Fibroblast of the aortic adventitia (primary cell): ENCODE measurements at regions not wholly inside any gene's neighbourhood (a gene's known extent, or its start where the extent isn't known, plus 50 kb on each side); places are given as distances from the start of the nearest gene placed in this dataset.

ENCODE experiments used
- DNase-seq: peaks from one replicate; pipeline ENCODE4 v3.0.0-alpha.2; 2010; ENCODE audit warnings: low read depth
- H3K4me3 ChIP-seq: 2 replicates; pipeline ENCODE4 v1.5.1; 2011; ENCODE audit warnings: low read depth, mild to moderate bottlenecking, control low read depth, low read length, moderate library complexity
- TF ChIP-seq, protein P1 (sequence below): IDR thresholded peaks from 2 replicates; pipeline ENCODE4 v1.5.1; 2011; ENCODE audit warnings: mild to moderate bottlenecking, low read length, control low read depth, inconsistent platforms; ENCODE audit not compliant: insufficient read depth

DNA sequence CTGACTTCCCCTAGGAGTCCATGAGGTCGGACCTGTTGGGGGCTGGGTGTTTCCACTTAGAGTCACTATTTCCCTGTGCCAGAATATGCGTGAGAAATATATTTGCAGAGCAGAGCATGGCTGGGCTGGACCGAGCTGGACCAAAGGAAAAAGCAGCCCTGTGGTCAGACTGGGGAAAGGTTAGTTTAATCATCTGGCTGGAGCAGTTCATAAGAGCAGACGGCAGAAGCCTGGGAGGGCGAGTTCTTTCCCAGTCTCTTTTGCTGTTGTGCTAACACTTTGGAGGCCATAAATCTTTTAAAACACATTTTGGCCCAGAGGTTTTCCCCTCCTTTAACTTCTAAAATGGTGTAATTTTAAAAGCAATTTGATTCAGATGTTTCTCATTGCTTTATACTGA, 66.5 kb downstream of the GLI2 start:
- H3K4me3 ChIP-seq = no peak overlapping the region
- TF ChIP-seq, protein P1, sequence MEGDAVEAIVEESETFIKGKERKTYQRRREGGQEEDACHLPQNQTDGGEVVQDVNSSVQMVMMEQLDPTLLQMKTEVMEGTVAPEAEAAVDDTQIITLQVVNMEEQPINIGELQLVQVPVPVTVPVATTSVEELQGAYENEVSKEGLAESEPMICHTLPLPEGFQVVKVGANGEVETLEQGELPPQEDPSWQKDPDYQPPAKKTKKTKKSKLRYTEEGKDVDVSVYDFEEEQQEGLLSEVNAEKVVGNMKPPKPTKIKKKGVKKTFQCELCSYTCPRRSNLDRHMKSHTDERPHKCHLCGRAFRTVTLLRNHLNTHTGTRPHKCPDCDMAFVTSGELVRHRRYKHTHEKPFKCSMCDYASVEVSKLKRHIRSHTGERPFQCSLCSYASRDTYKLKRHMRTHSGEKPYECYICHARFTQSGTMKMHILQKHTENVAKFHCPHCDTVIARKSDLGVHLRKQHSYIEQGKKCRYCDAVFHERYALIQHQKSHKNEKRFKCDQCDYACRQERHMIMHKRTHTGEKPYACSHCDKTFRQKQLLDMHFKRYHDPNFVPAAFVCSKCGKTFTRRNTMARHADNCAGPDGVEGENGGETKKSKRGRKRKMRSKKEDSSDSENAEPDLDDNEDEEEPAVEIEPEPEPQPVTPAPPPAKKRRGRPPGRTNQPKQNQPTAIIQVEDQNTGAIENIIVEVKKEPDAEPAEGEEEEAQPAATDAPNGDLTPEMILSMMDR = peak; percentile 27
- DNase-seq = peak; percentile 76

DNA sequence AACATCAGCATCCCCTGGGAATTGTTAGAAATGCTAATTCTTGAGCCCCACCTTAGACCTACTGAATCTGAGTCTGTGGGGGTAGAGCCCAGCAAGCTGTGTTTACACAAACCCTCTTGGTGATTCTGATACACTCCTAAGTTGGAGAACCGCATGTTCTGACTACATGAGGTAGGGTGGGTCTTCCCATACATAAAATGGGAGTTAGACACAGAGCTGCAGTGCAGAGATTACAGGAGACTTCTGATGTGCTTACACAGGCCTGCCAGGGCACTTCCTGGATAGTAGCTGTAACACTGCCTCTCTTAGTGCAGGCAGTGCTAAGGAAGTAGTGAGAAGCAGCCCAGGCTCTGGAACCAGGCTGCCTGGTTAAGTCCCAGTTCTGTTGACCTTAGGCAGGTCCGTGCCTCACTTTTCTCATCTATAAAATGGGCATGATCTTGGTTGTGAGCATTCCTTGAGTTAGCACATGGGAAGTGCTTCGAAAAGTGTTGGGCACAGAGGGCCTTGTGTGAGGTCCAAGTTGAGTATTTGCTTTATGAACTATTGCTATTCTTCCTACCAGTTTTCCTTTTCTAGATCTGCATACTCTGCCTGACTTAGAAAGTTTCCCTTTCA, 67.3 kb downstream of the GLI2 start:
- TF ChIP-seq, protein P1 = no peak
- DNase-seq = peak; percentile 38
- no peak overlapping the region for H3K4me3 ChIP-seq

DNA sequence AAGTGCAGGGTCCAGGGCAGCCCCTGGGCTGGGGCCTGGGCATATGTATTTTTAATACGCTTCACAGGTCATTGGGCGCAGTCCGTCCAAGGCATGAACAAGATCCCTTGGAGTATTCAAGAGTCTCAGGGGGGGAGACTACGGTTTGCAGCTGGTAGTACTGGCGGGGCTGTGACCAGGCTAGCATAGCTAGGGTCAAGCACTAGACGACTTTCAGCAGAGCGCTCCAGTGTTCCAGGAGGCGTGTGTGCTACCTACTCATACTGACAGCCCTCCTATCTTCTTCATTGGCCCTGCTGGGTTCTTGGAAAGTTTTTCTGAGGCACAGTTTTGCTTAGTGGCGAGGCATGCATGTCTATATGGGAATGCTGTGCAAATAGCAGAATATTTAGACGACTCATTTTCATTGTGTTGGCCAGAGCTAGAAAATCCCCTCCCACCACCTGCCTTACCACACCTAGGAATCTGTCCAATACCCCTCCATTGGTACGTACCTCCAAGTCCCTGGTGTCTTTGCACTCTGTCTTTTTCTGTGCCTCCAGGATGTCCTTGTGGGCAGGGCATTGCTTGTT, 68.2 kb downstream of the GLI2 start:
- no peak for DNase-seq
- H3K4me3 ChIP-seq = no peak overlapping the region
- TF ChIP-seq, protein P1 = no peak

DNA sequence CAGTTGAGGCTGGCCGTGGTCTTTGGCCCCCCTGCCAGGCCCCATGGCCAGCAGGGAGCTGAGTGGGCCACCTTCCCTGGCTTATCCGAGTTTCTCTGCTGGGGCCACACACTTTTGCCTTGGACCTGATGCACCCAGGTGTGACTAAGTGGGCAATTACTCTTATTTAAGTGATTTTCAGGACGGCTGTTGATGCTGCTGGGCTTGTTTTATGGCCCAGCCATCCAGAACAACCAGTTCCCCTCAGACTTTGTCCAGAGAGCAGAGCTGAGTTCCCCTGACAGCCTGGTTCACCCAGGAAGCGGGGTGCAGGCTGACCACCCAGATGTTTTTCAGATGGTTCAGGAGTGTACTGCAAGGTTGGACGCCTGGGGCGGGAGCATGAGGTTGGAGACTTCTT, 68.8 kb downstream of the GLI2 start:
- DNase-seq = no peak

DNA sequence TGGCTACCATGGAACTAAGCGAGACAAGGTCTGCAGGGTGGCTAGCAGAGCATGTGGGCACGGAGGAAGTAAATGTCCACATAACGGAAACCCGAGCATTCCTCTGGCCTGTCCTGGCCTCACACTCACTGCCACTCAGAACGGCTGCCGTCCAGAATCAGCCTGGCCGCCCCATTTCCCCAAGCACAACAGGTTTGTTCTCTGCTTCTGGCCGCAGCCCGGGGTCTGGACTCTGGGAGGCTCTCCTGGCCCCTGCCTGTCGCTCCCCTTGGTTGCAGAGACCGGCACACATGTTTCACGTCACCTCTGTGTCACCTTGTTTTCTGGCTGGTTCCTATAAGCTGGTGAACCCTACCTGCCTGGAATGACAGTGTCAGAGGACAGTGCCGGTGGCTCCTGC, 69.3 kb downstream of the GLI2 start:
- TF ChIP-seq, protein P1 = no peak
- DNase-seq = no peak
- H3K4me3 ChIP-seq = no peak overlapping the region

More for the DNA sequence above, 68.8 kb downstream of the GLI2 start:
- TF ChIP-seq, protein P1 = no peak
- no peak overlapping the region for H3K4me3 ChIP-seq

DNA sequence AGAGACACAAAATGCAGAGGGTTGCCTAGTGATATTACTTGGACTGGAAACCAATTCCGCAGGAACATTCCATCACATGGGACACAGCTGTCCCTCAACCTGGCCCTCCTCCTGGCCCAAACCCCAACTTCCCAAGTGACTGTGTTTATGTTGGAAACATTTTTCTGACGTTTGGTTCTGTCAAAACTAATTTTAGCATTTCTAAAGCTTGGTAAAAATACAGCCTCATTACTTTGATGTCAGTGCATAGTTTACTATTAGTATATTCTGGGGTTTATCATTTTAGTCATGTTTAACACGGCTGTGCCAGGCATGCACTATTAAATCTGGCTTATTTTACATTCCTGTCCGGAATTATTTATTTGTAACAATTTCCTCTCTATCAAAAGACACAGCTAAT, 69.9 kb downstream of the GLI2 start:
- H3K4me3 ChIP-seq = no peak overlapping the region
- TF ChIP-seq, protein P1 = no peak
- DNase-seq = no peak

DNA sequence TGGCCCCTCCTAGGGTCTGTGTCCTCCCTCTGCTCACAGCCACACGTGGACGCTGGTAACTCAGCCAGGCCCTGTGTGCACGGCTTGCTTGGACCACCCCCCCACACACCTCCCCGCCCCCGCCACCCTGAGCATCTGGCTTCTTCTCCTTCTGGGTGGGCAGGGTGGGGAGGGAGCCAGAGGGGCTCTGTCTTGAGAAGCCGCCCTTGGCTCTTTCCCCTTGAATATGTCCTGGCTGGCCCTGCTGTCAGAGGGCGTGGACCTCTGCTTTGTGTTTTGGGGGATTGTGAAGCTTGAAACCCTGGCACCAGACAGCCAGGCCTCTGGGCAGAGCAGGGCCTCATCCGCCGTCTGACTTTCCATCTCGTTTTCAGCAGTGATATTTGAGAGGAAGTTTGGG, 72.1 kb downstream of the GLI2 start:
- TF ChIP-seq, protein P1 = no peak
- no peak overlapping the region for H3K4me3 ChIP-seq
- DNase-seq = no peak
